GM19324 (cell line): ENCODE measurements at regions not wholly inside any gene's neighbourhood (a gene's known extent, or its start where the extent isn't known, plus 50 kb on each side); places are given as distances from the start of the nearest gene placed in this dataset.
"Not testable (repeated sequence)": the region's sequence is repeated elsewhere in the genome, so short reads cannot be mapped to it uniquely, and the experiment has no call there.

Experiments used
- ATAC-seq: cut with Tn5 transposase; IDR thresholded peaks from one replicate; pipeline ENCODE4 v1.9.1; 2021; ENCODE audit warnings: mild to moderate bottlenecking, moderate library complexity; ENCODE audit not compliant: unreplicated experiment, low FRiP score

GRCh38 chr2:14750433-14750832, 117.9 kb downstream of the LRATD1 start:
- no peak for ATAC-seq

GRCh38 chr2:14751581-14751980, 119.1 kb downstream of the LRATD1 start:
- no peak for ATAC-seq

- ATAC-seq: no peak
Observed at GRCh38 chr2:14752295-14752694, 119.8 kb downstream of the LRATD1 start.

GRCh38 chr2:14756122-14756541, 123.6 kb downstream of the LRATD1 start:
- no peak for ATAC-seq

DNA sequence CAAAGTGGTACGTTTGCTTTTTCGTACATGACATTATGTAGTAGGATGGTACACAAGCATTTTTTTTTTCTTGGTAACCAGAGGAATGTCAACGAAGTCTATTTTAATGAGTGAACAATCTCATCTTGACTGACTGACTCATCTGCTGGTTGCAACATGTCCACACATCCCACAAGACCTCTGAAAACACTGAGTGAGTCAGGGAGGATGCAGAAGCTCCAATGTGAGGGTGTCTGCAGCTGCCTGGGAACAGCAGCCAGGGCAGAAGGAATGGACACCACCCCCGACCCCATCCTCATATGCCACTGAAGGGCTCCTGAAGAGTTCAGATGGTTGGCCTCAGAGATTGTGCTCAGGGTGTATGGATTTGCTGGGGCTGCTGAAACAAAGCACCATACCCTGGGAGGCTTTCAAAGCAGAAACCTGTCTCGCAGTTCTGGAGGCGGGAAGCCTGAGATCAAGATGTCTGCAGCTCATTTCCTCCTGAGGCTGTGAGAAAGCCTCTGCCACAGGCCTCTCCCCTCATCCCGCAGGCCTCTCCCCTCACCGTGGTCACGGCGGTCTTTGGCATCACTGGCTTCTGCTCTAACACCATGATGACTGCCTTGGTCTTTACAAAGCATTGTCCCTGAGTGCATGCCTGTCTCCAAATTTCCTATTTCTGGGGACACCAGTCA, 124.6 kb downstream of the LRATD1 start:
- ATAC-seq: no peak

GRCh38 chr2:14759082-14759481, 126.6 kb downstream of the LRATD1 start:
- no peak for ATAC-seq

- ATAC-seq: no peak
Observed at GRCh38 chr2:14760169-14760568, 127.7 kb downstream of the LRATD1 start.

DNA sequence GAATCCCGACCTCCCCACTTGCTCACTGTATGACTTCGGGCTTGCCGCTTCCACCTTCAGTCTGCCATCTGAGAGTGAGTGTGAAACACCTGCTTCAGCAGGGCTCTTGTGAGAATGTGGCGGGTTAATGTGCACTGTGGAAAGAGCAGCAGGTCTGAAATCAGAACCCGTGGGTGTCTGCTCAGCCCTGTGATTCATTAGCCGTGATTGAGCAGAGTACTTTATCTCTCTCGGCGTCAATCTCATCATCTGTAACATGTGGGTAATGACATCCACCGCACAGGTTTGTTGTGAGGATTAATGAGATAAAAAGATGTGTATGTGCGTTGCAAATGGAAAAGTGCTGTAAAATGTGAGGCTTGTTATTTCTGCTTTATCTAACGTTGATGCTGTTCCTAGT, 128.6 kb downstream of the LRATD1 start:
- no peak for ATAC-seq

DNA sequence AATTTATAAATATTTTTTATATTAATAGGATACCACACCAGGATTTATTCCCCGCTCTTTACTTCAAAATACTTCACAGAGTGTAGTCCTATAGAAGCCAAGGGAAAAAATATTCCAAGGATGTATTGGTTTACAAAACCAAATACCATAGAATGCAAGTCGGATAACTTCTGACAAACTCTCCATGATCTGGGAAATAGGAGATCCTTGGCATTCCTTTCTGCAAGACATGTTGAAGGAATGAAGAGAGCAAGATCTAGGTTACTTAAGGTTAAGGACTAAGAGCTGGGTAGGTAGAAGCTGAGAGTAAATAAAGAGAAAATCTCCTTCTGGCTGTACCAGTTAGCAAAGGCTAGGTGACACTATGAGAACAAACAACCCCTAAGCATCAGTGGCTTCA, 141.2 kb downstream of the LRATD1 start:
- no peak for ATAC-seq

DNA sequence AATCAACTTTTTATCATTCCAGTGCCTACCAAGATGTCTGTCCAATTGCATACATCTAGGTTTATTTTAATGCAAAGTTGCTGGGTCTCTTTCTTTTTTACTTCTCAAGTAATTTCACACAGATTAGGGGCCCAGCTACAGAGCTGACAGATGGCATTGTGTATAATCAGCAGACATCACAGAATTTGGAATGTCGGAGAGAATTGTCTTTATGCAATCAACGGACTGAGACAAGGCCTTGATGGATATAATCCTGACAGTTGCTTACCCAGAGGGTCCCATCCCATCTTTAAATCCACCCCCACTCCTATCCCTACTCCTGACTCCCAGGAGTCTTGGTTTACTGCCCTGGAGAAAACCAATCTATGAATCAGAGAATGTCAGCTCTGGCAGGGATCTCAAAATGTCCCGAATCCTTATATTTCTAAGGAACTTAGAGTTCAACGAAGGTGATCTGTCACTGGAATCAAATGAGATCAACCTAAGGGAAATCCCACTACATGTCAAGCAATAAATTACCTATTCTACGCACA, 142.0 kb downstream of the LRATD1 start:
- no peak for ATAC-seq

DNA sequence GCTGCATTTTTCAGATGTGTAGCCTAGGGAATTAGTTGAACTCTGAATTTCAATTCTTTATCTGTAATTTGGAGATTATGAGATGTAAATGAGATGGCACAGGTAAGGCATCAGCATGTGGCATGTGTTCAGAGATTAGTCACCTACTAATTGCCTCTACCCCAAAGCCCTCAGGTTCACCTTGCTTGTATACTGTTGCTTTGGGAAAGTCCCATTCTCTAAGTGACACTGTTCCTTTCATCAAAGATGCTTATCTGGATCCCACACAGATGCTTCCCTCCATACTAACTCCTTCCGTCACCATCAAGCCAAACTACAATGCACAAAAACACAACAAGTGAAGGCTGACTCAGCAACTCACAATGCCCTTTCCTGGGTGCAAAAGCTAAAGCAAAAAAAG, 143.7 kb downstream of the LRATD1 start:
- ATAC-seq: no peak

DNA sequence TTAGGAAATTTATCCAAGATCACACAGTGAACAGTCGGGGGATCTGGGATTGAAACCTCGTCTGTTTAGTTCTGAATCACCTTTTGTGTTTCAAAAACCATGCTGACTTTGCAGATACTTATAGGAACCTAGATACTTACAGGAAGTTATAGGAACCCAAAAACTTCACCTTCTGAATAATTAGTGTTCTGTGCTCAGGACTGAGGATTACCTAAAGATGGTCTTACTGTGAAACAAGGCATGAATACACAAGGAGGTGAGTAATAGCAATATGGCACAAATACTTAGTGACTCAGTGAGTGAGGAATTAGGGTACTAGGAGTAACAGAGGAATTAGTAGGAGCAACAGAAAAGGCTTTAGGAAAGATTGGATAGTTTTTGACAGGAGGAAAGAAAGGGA, 145.5 kb downstream of the LRATD1 start:
- no peak for ATAC-seq

DNA sequence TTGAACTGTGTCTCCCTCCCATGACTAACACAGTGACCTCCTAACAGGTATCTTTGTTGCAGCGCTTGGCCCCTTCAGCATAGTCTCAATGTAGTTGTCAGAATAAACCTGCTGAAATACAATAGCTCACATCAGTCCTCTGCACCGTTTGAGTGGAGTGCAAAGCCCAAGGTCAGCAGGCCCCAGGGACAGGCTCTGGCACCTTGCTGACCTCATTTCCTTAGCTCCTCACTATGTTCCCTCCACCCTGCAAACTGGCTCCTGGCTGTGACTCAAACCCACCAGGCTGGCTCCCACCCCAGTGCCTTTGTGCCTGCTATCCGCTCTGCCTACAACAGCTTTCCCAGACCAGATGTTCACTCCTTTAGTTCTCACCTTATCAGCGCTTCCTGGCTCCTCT, 146.7 kb downstream of the LRATD1 start:
- no peak for ATAC-seq

DNA sequence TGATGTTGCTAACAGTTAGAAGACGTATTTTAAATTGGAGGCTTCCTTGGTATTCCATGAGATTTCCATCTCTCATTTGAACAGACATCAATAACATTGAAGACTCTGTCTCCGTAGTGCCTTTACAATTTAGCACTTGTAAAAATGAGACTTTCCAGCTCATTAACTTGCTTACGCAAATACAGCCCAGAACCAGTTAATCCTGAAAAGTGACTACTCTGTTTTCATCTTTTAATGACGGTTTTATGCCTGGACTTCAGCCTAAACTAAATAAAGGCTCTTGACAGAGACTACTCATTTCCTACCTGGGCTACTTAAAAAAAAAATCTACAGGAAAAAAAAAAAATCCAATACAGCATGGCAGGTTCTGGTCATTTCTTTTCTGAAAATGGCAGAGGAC, 148.6 kb downstream of the LRATD1 start:
- ATAC-seq: no peak

DNA sequence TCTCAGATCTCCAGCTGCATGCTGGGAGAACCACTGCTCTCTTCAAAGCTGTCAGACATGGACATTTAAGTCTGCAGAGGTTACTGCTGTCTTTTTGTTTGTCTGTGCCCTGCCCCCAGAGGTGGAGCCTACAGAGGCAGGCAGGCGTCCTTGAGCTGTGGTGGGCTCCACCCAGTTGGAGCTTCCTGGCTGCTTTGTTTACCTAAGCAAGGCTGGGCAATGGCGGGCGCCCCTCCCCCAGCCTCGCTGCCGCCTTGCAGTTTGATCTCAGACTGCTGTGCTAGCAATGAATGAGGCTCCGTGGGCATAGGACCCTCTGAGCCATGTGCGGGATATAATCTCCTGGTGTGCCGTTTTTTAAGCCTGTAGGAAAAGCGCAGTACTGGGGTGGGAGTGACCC, 156.3 kb downstream of the LRATD1 start:
- ATAC-seq: not testable (repeated sequence)

- no peak for ATAC-seq
Observed at GRCh38 chr2:14790041-14790640, 157.6 kb downstream of the LRATD1 start.

- ATAC-seq: no peak
Observed at GRCh38 chr2:14803994-14804393, 171.5 kb downstream of the LRATD1 start.

- ATAC-seq: no peak
Observed at GRCh38 chr2:14804902-14805301, 172.4 kb downstream of the LRATD1 start.

- no peak for ATAC-seq
Observed at GRCh38 chr2:14806613-14807012, 174.1 kb downstream of the LRATD1 start.

DNA sequence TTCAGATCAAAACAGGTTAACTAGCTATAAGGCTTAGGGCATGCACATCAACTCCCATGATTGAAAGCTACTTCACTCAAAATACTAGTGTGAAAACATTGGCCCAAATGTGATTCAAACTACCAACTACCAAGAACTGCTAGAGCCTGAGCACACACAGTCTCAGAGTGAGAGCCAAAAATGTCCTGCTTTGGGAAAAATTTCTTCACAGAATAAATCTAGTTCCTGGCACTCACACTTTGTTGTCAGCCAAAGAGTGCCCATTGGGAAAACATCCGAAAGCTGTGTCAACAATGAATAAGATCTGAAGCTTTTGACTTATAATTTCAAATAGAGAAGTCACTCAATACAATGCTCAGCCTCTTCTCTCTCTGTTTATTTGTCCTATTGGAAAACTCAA, 182.7 kb downstream of the LRATD1 start:
- ATAC-seq: no peak

DNA sequence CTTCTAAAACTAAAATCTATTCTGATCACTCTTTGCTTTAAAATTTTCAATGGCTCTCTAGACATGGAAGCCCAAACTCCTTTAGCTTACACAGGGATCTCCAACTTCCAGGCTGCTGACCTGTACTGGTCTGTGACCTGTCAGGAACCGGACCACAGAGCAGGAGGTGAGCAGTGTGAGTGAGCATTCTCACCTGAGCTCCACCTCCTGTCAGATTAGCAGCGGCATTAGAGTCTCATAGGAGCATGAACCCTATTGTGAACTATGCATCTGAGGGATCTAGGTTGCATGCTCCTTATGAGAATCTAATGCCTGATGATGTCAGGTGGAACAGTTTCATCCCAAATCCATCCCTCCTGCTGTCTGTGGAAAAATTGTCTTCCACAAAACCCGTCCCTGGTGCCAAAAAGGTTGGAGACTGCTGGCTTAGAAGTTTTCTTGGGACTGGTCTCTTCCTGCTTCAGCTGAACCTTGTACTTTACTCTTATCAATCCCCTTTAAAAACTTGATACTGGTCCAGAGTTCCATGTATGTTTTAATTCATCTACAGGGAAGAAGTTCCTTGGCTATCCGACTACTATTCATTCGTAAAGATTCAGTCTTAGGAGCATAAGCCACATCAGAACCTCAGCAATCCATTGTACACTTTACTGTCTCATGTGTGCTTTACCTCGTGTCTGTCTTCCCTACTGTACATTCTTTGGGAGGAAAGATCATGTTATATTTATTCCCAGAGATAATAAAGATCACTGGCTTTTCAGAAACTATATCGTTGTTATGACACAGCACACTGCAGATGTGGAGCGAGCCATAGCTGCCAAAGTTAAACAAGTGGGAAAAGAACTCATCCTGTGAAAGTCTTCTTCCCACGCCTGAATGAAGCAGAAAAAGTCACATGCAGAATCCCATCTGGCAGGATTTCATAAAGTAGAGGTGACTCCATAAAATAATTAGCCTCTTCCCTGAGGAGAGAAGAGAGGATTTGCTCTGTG, 183.8 kb downstream of the LRATD1 start:
- ATAC-seq: no peak
